Esophagus (tissue), 2 donors: ENCODE measurements at regions not wholly inside any gene's neighbourhood (a gene's known extent, or its start where the extent isn't known, plus 50 kb on each side); places are given as distances from the start of the nearest gene placed in this dataset.

Source experiments
- H3K27ac ChIP-seq, 2 donors: one replicate each; pipeline ENCODE4 v1.5.1; 2013; ENCODE audit warnings: low read depth in 2 of 2, mild to moderate bottlenecking in 2 of 2, inconsistent platforms in 1 of 2, low read length in 1 of 2, moderate library complexity in 1 of 2
- H3K27me3 ChIP-seq, 2 donors: one replicate each; pipeline ENCODE4 v1.6.1; 2013; ENCODE audit warnings: low read length in 2 of 2, control low read depth in 1 of 2, mild to moderate bottlenecking in 1 of 2; ENCODE audit not compliant: insufficient read depth in 2 of 2, control insufficient read depth in 1 of 2
- H3K36me3 ChIP-seq, 2 donors: one replicate each; pipeline ENCODE4 v1.6.1; 2013; ENCODE audit warnings: low read length in 1 of 2; ENCODE audit not compliant: control insufficient read depth in 2 of 2, insufficient read depth in 2 of 2
- H3K4me1 ChIP-seq, 2 donors: one replicate each; pipeline ENCODE4 v1.6.1; 2013; ENCODE audit warnings: low read length in 1 of 2; ENCODE audit not compliant: control insufficient read depth in 2 of 2, insufficient read depth in 2 of 2
- H3K4me3 ChIP-seq, 2 donors: one replicate each; pipeline ENCODE4 v1.5.1; 2013; ENCODE audit warnings: low read length in 2 of 2, mild to moderate bottlenecking in 2 of 2, low read depth in 1 of 2, moderate library complexity in 1 of 2
- H3K9me3 ChIP-seq, 2 donors: one replicate each; pipeline ENCODE4 v1.6.1; 2013; ENCODE audit warnings: mild to moderate bottlenecking in 2 of 2, low read depth in 1 of 2, low read length in 1 of 2, moderate library complexity in 1 of 2; ENCODE audit not compliant: control insufficient read depth in 2 of 2, insufficient read depth in 1 of 2
- WGBS, 2 donors: extraction: QIAGEN DNeasy Blood & Tissue Kit; methylation state at CpG; one replicate each; pipeline ENCODE4 v1.1.7; 2013; 5-methylcytosine and 5-hydroxymethylcytosine counted together
- donor health status: healthy with polysubstance abuse.
- donor health status: Bipolar disorder and iron deficiency.

DNA sequence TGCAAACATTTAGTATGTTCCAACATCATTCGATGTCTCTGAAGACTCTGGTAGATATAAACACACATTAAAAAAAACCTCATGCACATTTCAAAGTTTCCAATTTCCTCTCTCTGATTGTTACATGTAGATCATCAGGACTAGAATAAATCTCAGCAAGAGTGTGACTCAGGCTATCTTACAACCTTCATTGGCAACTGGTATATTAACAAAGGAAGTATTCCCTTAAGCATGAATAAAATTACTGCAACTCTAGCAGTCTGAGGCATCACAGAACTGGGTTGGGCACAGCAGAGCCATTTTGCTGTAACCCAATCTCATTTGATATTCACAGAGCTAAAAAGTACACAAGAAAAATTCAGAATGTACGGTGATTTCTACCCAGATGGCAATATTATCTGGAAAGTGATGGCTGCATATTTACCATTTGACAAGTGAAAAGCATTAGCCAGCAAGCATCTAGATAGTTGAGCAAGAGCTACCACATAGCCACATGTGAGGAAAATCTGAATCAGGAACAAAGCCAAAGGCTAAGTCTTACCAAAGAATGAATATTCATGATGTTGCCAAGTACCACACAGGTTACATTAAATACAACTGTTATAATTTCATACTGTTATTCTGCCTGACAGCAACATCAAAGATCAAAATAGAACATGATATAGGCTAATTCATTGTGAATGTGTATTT is 232.2 kb downstream of the CRPPA start:
- Histone ChIP-seq H3K4me1 (no peaks in the 10 kb centered on the region), H3K4me3 (no peak overlapping the region), H3K9me3 (no peaks in the 10 kb centered on the region), H3K27ac (no peak overlapping the region), H3K27me3 (no peaks in the 10 kb centered on the region), H3K36me3 (no peaks in the 10 kb centered on the region)
- WGBS, 2 donors = 88 to 89% methylated on average over 2 of the region's 2 CpGs

DNA sequence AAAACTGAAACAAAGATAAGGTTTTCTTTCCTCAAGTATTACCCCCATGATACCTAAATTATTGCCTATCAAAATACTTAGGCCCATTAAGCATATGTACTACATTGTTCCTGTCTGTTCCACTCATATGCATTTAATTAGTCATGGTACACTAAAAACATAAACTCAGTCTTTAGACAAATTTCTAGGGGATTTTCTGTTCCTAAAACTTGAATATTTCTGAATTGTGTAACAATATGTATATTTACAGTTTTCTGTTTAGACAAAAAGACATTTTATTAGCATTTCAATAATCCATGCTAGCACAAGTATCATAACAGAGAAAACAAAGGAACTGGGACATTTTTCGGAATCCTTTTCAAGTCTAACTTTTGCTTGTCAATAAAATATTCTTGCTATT is 234.2 kb downstream of the CRPPA start:
- no peaks in the 10 kb centered on the region for H3K27me3 ChIP-seq
- H3K4me1 ChIP-seq = no peaks in the 10 kb centered on the region
- H3K27ac ChIP-seq = no peak overlapping the region
- no peak overlapping the region for H3K4me3 ChIP-seq
- no peaks in the 10 kb centered on the region for H3K36me3 ChIP-seq
- WGBS, 2 donors = 85 to 92% methylated on average over 1 of the region's 1 CpG
- H3K9me3 ChIP-seq = no peaks in the 10 kb centered on the region

DNA sequence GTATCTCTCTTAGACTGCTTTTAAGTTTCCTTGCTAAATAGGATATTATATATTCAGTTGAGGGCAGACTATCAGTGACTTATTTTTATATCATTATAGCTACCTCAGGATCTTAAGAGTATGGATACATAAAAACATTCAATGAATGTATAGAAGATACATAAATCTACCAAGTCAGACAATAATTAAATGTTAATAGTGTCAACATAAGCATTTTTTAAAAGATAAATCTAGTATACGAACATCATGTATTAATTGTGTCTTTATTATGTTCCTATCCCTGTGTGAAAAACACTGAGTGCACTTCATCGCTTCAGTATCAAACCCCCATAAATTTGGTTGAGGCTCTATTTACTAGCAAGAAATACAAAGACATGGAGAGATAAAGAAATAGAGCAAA is 242.8 kb downstream of the CRPPA start:
- Histone ChIP-seq H3K27ac (no peak overlapping the region), H3K4me1 (no peaks in the 10 kb centered on the region), H3K4me3 (no peak overlapping the region), H3K36me3 (no peaks in the 10 kb centered on the region), H3K27me3 (no peaks in the 10 kb centered on the region), H3K9me3 (no peaks in the 10 kb centered on the region)
- 86 to 91% methylated on average over 2 of the region's 2 CpGs for WGBS, 2 donors

DNA sequence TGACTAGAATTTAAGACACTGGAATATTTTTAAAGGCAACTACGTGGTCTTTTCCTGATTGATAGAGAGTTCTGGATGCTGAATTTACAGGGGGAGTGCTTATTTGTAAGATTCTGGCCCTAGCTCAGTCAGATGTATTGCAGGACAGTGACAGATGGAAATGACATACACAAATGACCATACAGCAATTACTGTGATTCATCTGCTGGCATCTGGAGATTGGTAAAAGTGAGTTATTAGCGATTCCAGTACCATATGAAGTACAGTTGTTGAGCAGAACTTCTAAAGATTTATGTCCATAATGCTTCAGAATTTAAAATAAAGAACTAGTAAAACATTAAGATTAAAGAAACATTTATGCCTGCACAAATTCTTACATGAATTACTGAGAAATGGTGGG is 243.2 kb downstream of the CRPPA start:
- Histone ChIP-seq H3K27me3 (no peaks in the 10 kb centered on the region), H3K36me3 (no peaks in the 10 kb centered on the region), H3K4me3 (no peak overlapping the region), H3K4me1 (no peaks in the 10 kb centered on the region), H3K9me3 (no peaks in the 10 kb centered on the region), H3K27ac (no peak overlapping the region)
- 59 to 61% methylated on average over 2 of the region's 2 CpGs for WGBS, 2 donors

DNA sequence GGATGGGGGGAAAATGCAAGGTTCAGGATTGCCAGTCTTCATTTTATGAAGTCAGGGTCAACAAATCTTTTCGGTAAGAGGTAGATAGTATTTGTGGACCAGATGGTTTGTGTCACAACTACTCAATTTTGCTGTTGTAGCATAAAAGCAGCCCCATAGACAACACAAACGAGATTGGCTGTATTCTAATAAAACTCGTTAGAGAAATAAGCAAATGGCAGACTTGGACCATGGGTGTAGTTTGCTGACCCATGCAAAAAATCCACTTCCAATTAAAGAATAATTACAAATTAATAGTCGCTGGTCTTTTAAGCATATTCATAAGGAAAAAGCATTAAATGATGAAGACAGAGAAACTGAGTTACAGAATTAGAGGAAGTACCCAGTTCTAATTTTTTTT is 247.1 kb downstream of the CRPPA start:
- Histone ChIP-seq H3K4me1 (no peaks in the 10 kb centered on the region), H3K36me3 (no peaks in the 10 kb centered on the region), H3K9me3 (peaks cover 4 to 6% of the 10 kb centered on the region in 2 donors), H3K4me3 (no peak overlapping the region), H3K27ac (no peak overlapping the region), H3K27me3 (no peaks in the 10 kb centered on the region)
- WGBS, 2 donors = 79 to 80% methylated on average over 4 of the region's 4 CpGs

DNA sequence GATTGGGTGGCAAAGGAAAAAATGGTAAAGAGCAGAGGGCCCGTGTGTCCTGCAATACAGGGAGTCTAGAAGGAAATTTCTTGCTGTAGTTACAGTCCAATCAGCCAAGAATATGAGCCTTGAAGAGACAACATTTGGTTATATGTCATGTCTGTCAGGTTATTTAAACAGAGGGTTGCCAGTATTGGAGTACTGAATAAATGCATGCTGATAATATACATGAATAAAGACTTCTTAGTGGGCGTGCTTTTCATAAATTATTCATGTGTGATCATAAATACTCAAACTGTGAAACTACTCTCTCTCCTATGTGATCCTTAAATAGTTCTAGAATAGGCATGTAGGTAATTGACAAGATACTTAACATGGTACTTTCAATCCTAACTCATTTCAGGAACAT is 249.0 kb downstream of the CRPPA start:
- no peaks in the 10 kb centered on the region for H3K36me3 ChIP-seq
- no peaks in the 10 kb centered on the region for H3K4me1 ChIP-seq
- H3K4me3 ChIP-seq = no peak overlapping the region
- peaks cover 4 to 6% of the 10 kb centered on the region in 2 donors for H3K9me3 ChIP-seq
- H3K27me3 ChIP-seq = no peaks in the 10 kb centered on the region
- 89 to 97% methylated on average over 2 of the region's 2 CpGs for WGBS, 2 donors
- H3K27ac ChIP-seq = no peak overlapping the region

DNA sequence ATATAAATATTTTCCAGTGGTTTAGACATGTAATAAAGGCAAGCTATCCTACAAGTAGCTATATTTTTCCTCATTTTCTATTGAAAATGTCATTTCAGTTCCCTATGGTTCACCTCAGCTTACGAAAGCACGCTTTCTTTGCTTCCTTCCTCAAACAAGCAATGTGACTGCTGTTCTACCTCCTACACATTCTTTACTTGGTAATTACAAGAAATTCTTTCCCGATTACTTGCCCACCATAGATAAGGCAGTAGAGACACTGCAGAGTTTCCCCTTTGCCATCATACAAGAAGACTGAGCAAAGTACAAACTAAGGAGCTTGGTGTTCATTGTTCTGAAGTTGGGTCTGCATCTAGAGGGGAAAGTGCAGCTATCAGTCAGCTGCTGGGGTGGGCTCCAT is 249.4 kb downstream of the CRPPA start:
- no peaks in the 10 kb centered on the region for H3K36me3 ChIP-seq
- H3K9me3 ChIP-seq = peaks cover 4 to 6% of the 10 kb centered on the region in 2 donors
- H3K27me3 ChIP-seq = no peaks in the 10 kb centered on the region
- no peak overlapping the region for H3K4me3 ChIP-seq
- WGBS, 2 donors = 89 to 91% methylated on average over 3 of the region's 3 CpGs
- no peaks in the 10 kb centered on the region for H3K4me1 ChIP-seq
- H3K27ac ChIP-seq = no peak overlapping the region

DNA sequence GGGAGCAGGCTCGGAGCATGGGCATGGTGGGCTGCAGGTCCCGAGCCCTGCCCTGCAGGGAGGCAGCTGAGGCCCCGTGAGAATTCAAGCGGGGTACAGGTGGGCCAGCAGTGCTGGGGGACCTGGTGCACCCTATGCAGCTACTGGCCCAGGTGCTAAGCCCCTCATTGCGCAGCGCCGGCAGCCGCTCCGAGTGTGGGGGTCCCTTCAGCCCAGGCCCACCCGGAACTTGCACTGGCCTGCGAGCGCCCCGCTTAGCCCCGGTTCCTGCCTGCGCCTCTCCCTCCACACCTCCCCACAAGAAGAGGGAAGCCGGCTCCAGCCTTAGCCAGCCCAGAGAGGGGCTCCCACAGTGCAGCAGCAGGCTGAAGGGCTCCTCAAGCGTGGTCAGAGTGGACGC is 250.7 kb downstream of the CRPPA start:
- H3K27ac ChIP-seq = no peak overlapping the region
- H3K36me3 ChIP-seq = no peaks in the 10 kb centered on the region
- H3K27me3 ChIP-seq = no peaks in the 10 kb centered on the region
- 92 to 93% methylated on average over 17 to 18 of the region's 18 CpGs for WGBS, 2 donors
- H3K4me1 ChIP-seq = no peaks in the 10 kb centered on the region
- H3K4me3 ChIP-seq = no peak overlapping the region
- peaks cover 4 to 6% of the 10 kb centered on the region in 2 donors for H3K9me3 ChIP-seq

DNA sequence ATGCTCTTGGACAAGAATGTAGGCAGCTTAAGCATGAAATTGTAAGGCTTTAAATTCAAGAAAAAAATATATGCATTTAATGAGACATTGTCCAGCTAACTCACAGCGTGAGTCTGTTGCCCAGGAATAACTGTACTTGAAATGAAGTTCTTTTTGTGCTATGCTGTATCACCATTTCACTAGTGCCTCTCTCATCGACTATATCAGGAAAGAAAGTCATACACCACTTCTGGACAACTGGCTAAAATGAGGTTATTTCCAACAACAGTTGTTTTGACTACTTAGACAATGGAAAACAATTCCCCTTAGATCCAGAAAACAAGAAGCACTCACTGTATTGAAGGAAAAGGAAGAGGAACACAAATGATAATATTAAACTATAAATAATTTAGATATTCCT is 251.8 kb downstream of the CRPPA start:
- Histone ChIP-seq H3K4me1 (no peaks in the 10 kb centered on the region), H3K27me3 (no peaks in the 10 kb centered on the region), H3K36me3 (no peaks in the 10 kb centered on the region), H3K9me3 (peaks cover 4 to 6% of the 10 kb centered on the region in 2 donors), H3K27ac (no peak overlapping the region), H3K4me3 (no peak overlapping the region)
- WGBS, 2 donors = 71 to 72% methylated on average over 2 of the region's 2 CpGs

DNA sequence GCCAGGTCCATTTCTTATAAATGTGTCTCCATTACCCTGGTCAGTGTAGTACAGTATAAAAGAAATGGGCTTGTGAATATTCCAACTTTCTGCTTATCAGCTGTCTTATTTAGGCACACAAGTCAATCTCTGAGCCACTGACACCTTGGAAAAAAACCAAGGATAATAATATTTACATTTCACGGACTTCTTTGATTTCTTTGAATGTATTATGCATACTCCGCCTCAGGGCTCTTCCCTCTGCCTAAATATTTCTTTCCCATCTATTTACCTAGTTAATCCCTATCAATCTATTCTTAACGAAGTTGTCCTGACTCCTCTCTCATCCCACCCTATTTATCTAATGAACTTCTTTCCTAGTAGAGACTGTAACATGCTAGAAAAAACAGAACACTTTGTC is 253.8 kb downstream of the CRPPA start:
- no peaks in the 10 kb centered on the region for H3K27me3 ChIP-seq
- H3K9me3 ChIP-seq = peaks cover 4 to 6% of the 10 kb centered on the region in 2 donors
- no peaks in the 10 kb centered on the region for H3K36me3 ChIP-seq
- no peak overlapping the region for H3K4me3 ChIP-seq
- no peaks in the 10 kb centered on the region for H3K4me1 ChIP-seq
- H3K27ac ChIP-seq = no peak overlapping the region
- 36 to 48% methylated on average over 3 of the region's 3 CpGs for WGBS, 2 donors
